ENCODE measurements at regions not wholly inside any gene's neighbourhood (a gene's known extent, or its start where the extent isn't known, plus 50 kb on each side); places are given as distances from the start of the nearest gene placed in this dataset.

GRCh38 chr17:70857351-70857750 is 688.0 kb downstream of the KCNJ2 start:
- Histone ChIP-seq H3K27me3 (ENCODE audit: control insufficient read depth, insufficient read depth, low read length) (no peaks in the 10 kb centered on the region), H3K9me3 (ENCODE audit: control insufficient read depth, insufficient read depth, low read length) (no peaks in the 10 kb centered on the region; the same call in 1 of the 2 replicates), H3K27ac (ENCODE audit: low read depth, low read length) (no peak overlapping the region), H3K4me3 (ENCODE audit: low read depth, low read length) (no peak overlapping the region)
- TF ChIP-seq, protein P1, sequence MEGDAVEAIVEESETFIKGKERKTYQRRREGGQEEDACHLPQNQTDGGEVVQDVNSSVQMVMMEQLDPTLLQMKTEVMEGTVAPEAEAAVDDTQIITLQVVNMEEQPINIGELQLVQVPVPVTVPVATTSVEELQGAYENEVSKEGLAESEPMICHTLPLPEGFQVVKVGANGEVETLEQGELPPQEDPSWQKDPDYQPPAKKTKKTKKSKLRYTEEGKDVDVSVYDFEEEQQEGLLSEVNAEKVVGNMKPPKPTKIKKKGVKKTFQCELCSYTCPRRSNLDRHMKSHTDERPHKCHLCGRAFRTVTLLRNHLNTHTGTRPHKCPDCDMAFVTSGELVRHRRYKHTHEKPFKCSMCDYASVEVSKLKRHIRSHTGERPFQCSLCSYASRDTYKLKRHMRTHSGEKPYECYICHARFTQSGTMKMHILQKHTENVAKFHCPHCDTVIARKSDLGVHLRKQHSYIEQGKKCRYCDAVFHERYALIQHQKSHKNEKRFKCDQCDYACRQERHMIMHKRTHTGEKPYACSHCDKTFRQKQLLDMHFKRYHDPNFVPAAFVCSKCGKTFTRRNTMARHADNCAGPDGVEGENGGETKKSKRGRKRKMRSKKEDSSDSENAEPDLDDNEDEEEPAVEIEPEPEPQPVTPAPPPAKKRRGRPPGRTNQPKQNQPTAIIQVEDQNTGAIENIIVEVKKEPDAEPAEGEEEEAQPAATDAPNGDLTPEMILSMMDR (IDR thresholded peaks at IDR 0.05; ENCODE audit: low read depth, low read length), result no peak
- DNase-seq (ENCODE audit: low read depth, low spot score), result no peak
- CTCF ChIA-PET, result no interaction called here
- POLR2A ChIA-PET, result no interaction called here

DNA sequence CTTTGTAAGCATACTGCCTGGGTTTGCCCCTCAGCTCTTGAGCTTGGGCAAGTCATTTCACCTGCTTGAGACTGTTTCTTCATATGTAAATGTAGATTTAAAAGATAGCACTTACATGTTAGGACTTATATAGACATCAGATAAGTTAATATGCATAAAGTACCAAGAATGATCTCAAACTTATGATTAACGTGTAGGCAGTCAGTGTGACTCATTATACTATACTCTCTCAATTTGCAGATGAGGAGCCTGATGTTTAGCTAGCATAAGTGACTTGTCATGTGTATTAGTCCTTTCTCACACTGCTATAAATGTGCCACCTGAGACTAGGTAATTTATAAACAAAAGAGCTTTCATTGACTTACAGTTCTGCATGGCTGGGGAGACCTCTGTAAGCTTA is 690.5 kb downstream of the KCNJ2 start:
- TF ChIP-seq, protein P1 (IDR thresholded peaks at IDR 0.05; ENCODE audit: low read depth, low read length), result no peak

GRCh38 chr17:70862295-70862694 is 693.0 kb downstream of the KCNJ2 start:
- no peak for DNase-seq (ENCODE audit: low read depth, low spot score)
- no peaks in the 10 kb centered on the region for H3K27me3 ChIP-seq (ENCODE audit: control insufficient read depth, insufficient read depth, low read length)
- no peaks in the 10 kb centered on the region; the same call in 1 of the 2 replicates for H3K9me3 ChIP-seq (ENCODE audit: control insufficient read depth, insufficient read depth, low read length)
- H3K4me3 ChIP-seq (ENCODE audit: low read depth, low read length), result no peak overlapping the region
- CTCF ChIA-PET, result no interaction called here
- TF ChIP-seq, protein P1 (IDR thresholded peaks at IDR 0.05; ENCODE audit: low read depth, low read length), result no peak
- H3K27ac ChIP-seq (ENCODE audit: low read depth, low read length), result no peak overlapping the region
- POLR2A ChIA-PET, result no interaction called here

More for the DNA sequence above, 690.5 kb downstream of the KCNJ2 start:
- Histone ChIP-seq H3K27me3 (ENCODE audit: control insufficient read depth, insufficient read depth, low read length) (no peaks in the 10 kb centered on the region), H3K4me3 (ENCODE audit: low read depth, low read length) (no peak overlapping the region), H3K9me3 (ENCODE audit: control insufficient read depth, insufficient read depth, low read length) (no peaks in the 10 kb centered on the region; the same call in 1 of the 2 replicates), H3K27ac (ENCODE audit: low read depth, low read length) (no peak overlapping the region)
- POLR2A ChIA-PET, result no interaction called here
- no peak for DNase-seq (ENCODE audit: low read depth, low spot score)
- CTCF ChIA-PET, result no interaction called here

GRCh38 chr17:70863436-70864248 is 694.3 kb downstream of the KCNJ2 start:
- H3K27me3 ChIP-seq (ENCODE audit: control insufficient read depth, insufficient read depth, low read length), result no peaks in the 10 kb centered on the region
- ChIA-PET POLR2A (no interaction called here), CTCF (no interaction called here)
- no peaks in the 10 kb centered on the region; the same call in 1 of the 2 replicates for H3K9me3 ChIP-seq (ENCODE audit: control insufficient read depth, insufficient read depth, low read length)
- TF ChIP-seq, protein P1 (IDR thresholded peaks at IDR 0.05; ENCODE audit: low read depth, low read length), result no peak
- H3K4me3 ChIP-seq (ENCODE audit: low read depth, low read length), result no peak overlapping the region
- no peak for DNase-seq (ENCODE audit: low read depth, low spot score)
- H3K27ac ChIP-seq (ENCODE audit: low read depth, low read length), result no peak overlapping the region

DNA sequence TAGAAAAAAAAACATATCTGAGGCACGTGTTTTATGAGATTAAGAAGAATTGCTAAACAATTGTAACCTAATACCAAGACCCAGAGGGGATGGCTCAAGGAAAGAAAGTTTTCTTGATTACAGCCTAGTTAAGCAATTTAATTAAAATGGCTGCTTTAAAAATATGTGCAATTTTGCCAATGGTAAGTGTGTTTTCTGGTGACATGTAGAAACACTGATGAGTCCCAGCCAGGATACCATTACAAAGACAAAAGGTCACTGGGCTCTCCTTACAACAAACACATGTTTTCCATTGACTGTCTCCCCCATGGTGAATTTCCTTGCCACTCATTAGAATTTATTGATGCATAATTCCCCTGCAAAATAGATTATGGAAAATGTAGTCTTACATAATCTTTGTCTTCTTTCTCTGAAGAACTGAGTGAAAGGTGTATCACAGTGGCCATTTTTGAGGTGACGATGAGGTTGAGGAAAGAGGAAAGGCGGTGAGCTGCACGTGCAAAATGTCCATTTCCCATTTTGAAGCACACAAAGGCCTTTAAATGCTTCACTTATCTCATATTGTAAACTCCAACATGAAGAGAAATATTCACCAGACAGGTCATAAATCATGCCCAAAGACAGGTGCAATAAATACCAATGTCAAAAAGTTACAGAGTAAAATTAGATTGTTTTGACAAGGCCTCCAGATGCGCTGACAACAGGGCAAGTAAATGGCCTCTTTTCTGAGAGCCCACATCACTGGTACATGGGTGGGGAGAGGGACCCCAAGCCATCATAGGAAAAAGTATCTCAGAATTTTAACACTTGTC is 696.9 kb downstream of the KCNJ2 start:
- TF ChIP-seq, protein P1 (IDR thresholded peaks at IDR 0.05; ENCODE audit: low read depth, low read length), result no peak
- no peak for DNase-seq (ENCODE audit: low read depth, low spot score)
- Histone ChIP-seq H3K9me3 (ENCODE audit: control insufficient read depth, insufficient read depth, low read length) (no peaks in the 10 kb centered on the region; the same call in 1 of the 2 replicates), H3K4me3 (ENCODE audit: low read depth, low read length) (no peak overlapping the region), H3K27ac (ENCODE audit: low read depth, low read length) (no peak overlapping the region), H3K27me3 (ENCODE audit: control insufficient read depth, insufficient read depth, low read length) (no peaks in the 10 kb centered on the region)
- CTCF ChIA-PET, result no interaction called here
- POLR2A ChIA-PET, result no interaction called here

Measured in AG04450 (cell line).